Hypothalamus (tissue), 51 donors: ENCODE measurements at regions not wholly inside any gene's neighbourhood (a gene's known extent, or its start where the extent isn't known, plus 50 kb on each side); places are given as distances from the start of the nearest gene placed in this dataset.
"Not testable (repeated sequence)": the region's sequence is repeated elsewhere in the genome, so short reads cannot be mapped to it uniquely, and the experiment has no call there.

Source experiments
- DNase-seq, 51 donors: peaks; one replicate each; lab custom pipeline; 2025; lab: John Stamatoyannopoulos, UW

DNA sequence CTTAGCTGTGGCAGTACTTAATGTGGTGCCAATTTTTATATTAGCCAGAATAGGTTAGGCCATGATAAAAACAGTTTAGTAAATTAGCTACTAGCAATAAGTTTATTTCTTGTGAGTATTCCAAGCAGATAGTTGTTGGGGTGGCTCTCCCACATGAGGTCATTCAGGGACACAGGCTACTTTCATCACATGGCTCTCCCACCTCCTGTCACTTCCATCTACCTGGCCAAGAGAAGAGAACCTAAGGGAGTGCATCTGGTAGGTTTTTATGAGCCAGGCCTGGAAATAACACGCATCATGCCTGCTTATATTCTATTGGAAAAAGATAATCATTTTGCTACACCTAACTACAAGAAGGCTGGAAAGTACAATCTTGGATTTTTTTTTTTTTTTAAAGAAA, 161.4 kb upstream of the CCNH start:
- DNase-seq, result no peak

DNA sequence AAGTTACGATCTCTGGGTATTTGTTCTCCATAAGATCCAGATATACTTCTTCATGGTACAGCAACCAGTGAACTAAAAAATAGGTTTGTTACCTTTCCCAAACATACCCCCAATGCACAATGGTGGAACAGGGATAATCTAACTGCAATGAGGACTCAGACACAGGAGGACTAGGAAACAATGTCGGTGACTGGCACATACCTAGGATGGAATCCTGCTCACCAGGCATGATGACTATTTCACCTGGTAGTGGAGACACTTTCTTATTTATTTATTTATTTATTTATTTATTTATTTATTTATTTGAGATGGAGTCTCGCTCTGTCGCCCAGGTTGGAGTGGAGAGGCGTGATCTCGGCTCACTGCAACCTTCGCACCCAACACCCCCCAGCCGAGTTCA, 159.9 kb upstream of the CCNH start:
- no peak for DNase-seq

DNA sequence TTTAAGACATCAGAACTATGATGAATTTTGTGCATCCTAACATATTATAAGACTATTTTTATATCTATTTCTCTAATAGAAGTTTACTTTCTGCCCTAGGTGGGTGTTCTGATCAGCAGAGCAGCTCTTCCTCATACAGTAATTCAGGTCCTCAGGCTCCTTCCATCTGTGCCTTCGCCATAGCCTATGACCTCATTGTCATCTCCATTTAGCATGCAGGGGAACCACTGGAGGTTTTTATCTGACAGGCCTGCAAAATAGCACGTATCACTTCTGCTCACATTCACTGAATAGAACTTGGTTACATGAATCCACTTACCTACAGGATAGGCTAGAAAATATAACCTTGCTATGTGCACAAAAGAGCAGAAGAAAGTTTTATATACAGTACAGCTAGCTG, 159.4 kb upstream of the CCNH start:
- no peak for DNase-seq

DNA sequence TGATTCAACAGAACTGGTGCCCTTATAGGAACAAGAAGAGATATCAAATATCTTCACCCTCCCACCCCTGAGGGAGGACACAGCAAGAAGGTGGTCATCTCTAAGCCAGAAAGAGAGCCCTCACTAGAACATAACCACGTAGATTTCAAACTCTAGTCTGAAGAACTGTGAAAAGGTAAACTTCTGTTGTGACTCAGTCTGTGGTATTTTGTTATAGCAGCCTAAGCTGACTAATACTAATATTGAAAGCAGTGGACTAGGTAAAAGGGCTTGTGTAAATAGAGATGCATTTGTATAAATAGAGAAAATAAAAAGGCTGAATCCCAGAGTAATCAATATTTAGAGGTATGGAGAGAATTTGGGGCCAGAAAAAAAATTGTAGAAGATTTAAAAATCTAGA, 157.6 kb upstream of the CCNH start:
- no peak for DNase-seq

DNA sequence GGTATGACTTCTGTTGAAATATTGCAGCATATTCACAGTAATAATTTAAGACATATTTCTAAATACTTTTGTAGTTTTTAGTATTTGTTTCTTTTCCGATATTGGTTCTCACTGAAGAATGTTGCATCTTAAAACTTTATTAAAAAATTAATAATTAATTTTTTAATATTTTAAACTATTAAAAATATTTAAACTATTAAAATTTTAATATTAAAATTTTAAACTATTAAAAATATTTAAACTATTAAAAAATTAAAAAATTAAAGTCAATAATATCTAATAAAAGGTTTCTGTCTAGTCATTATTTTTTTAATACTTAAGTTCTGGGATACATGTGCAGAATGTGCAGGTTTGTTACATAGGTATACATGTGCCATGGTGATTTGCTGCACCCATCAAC, 149.3 kb upstream of the CCNH start:
- no peak for DNase-seq

DNA sequence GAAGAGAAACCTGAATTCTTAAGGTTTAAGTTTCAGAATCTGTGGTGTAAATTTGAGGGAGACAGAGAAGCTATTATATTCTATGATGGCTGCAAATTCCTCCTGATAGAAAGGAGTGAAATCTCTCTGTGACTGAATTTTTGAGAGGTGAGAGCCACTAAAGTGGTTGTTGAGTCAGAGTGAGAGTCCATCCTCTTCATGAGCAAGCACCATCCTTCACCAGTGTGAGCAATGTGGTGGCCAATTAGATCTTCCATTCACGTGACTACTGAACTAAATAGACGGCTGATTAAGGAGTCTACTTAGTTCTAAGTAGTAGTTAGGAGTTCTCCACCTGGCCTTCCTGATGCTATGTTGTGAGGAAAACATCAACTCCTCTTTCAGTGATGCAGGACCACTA, 147.8 kb upstream of the CCNH start:
- no peak for DNase-seq

DNA sequence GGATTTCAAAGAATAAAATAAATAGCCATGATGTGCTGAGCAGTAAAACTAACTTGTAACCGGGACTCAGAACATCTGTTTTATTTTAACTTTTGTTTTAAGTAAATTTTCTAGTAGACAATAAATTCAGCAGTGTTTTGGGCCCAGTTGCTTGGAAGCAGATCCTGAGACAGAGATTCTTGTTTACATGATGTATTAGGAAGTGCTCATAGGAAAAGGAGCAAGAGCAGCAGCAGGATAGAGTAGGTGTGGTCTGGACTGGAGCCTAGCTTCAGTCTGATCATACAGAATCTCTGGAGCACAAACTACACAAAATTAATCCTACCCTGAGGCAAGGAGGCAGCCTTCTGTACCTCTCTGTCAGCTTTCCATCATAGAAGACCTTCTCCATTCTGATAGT, 139.2 kb upstream of the CCNH start:
- no peak for DNase-seq

DNA sequence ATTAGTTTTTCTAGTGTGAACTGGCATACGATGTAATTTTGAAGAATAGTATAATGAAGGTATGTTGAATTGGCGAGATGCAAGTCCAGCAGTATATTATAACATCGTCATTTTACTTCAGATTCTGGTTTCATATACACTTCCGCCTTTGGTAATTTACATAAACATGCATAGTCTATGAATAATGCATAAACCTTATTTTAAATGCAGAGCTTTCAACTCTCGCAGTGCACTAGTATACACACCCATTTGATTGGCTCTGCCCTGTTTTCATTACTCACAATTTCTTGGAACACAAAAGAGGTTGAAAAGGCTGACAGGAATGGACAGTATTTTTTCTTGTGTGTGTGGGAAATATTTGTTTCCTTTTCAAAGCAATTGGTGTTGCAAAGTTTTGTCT, 128.9 kb upstream of the CCNH start:
- peak in 1 of 51 donors; percentile 52 for DNase-seq

DNA sequence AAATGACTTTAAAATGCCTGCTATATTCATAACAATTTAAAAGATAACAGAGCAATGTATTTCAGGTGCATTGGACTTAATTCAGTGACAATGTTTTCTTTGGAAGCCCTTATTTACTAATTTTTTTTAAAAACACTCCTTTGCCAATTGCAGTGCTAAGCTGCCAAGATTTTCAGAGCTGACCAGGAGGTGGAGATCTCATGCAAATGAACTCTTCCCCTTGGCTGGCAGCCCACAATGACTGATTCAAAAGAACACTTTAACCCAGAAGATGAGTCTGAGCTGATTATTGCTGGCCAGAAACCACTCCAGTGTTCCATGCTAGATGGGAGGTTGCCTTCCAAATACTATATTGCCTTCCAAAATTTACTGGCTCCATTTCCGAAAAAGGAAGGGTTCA, 128.3 kb upstream of the CCNH start:
- DNase-seq, result peak in 47 of 51 donors; percentile 2 to 90 (median 58)

DNA sequence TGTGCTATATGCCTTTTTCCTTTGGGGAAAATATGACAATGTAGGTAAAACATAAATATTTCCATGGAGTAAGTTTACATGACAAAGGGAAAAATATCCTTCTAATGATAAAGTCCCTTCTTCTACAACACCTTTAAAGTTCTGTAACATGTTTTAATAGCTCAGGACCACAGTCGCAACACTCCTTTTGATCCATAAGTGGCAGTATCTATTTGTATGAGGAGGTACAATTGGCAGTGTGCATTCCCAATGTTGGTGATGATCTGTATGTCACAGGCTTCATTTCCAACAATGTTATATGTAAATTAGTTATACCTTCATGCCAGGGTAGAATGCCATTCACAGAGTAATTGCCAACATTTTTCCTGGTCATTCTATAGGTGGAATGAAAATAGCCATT, 127.1 kb upstream of the CCNH start:
- DNase-seq, result peak in 1 of 51 donors; percentile 3

DNA sequence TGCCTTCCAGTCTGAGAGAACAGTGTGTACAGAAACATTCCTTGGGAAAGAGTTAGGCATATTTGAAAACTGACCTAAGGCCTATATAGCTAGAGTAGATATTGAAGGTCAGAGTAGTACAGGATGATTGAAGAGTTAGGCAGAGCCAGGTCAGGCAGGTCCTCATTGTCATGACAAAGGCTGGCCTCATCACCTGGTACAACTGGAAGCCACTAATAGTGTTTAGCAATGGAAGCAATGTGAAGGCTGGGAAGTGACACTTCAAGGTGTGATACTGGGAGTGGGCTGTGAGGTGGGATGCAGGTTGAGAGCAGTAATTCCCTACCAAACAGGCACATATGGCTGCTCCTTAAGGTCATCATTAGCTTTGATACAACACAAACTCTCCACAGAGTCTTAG, 123.6 kb upstream of the CCNH start:
- DNase-seq, result no peak

DNA sequence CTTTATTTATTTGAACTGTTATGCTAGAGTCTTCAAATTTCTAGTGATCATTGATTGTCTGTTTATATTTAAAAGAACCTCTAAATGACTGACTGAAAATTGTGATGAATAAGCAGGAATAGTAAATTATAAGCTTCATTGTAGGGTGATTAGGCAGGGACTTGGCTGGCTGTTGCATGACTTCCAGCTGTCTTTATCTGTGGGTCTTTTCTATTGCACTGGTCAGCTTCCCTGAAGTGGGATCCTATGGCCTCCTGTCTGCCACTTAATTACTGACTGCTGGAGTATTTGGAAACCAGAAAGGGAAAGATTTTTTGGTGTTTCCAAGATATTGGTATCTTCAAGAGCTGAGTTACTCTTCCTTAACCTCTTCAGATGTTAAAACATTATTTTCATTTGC, 123.0 kb upstream of the CCNH start:
- DNase-seq, result no peak

DNA sequence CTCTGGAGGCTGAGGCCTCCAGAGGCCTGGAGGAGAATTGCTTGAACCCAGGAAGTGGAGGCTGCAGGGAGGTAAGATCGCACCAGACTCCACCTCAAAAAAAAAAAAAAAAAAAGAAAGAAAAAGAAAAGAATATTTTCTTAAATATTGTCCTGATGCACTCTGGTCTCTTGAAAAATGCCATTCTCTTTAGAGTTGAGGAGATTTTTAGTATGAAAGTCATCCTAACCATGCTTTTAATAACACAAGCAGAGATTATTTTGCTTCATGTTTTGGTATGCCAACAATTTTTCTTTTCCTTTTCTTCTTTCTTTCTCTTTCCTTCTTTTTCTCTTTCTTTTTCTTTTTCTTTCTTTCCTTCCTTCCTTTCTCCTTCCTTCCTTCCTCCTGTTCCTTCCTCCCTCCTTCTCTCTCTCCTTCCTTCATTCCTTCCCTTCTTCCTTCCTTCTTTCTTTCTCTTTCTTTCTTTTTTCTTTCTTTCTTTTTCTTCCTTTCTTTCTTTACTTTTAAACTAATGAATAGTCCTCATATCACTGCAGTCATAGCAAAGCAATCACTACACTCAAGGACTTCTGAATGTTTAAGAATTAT, 116.9 kb upstream of the CCNH start:
- DNase-seq, result no peak

DNA sequence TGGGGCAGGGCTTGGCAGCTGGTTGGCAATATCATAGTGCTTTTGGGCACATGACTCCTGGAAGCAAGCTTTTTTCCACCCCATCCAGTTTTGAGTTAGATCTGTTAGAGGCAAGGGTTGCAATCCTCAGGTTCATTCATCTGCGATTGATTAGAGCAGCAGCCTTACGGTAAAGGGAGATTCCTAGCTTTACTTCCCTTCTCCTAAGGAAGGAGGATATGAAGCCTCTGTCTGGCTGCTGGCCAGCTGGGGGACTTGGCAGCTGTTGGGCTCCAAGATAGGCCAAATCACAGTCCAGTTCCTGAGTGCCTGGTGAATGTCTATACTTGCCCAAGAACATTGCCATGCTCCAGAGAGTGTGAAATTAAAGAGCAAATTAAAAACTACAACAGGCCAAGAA, 113.4 kb upstream of the CCNH start:
- no peak for DNase-seq

DNA sequence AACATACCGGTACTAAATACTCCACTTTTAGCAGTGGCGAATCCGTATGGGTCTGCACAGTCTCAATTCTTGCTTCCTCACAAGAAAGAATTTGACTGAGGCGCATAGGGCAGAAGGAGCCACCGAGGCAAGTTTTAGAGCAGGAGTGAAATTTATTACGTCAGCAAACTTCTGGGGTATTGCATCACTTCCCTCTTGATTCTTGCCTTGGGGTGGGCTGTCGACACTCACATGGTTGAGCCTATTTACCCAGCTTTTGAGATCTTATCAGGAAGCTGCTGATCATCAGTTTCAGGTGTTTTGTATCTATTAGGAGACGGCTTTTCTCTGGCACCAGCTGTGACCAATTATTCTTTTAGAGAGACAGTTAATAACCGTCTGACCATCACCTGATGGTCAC, 111.5 kb upstream of the CCNH start:
- no peak for DNase-seq

DNA sequence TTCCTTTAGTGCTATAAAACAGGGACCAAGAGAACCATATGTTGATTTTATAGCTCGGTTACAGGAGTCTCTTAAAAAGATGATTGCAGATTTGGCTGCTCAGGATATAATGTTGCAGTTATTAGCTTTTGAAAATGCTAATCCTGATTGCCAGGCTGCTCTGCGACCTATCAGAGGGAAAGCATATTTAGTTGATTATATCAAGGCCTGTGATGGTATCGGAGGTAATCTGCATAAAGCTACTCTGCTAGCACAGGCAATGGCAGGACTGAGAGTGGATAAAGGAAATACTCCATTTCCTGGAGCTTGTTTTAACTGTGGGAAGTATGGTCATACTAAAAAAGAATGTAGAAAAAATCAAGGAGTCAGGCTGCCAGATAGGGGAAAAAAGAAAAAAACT, 99.0 kb upstream of the CCNH start:
- DNase-seq, result not testable (repeated sequence)

DNA sequence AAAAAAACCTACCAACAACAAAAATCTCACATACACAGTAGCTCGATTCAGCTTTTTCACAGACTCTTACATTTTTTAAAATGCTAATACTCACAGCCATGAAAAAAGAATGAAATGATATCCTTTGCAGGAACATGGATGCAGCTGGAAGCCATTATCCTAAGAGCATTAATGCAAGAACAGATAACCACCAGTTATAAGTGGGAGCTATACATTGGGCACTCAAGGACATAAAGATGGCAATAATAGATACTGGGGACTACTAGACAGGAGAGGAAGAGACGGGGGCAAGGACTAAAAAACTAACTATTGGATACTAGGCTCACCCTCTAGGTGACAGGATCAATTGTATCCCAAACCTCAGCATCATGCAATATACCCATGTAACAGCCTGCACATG, 90.3 kb upstream of the CCNH start:
- no peak for DNase-seq

DNA sequence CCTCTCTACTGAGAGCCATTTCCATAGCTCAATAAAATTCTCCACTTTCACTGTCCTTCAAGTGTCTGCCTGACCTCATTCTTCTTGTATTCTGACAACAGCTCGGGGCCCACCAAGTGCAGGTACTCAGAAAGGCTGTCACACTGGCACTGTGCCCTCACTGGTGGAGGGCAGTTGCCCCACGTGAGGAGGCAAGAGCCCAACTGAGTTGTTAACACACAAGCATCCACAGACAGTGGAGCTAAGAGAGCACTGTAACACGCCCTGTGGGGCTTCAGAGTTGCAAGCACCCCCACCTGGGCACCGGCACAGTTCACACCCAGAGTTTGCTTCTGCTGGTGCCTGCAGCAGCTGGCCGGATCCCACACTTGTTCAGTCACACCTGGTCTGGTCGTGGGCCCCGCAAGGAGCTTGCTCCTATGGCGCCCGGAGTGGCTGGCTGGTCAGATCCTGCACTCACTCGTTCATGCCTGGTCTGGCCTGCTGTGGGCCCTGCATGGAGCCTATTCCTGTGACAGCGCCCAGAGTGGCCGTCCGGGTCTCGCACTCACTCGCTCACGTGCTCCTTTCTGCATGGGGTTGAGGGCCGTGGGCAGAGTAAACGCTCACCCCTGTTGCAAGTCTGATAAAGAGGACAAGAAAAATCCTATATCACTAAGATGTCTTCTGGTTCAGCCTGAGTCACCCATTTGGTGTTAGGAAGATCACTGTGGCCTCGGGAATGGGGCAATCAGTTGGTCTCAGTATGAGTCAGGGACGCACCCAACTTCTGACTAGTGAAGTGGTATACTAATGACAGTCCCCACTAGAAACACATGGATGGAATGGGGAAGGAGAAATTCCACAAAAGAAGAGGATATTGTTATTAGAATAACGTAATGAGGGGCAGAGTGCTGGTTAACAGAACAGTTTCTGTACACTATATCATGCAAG, 87.0 kb upstream of the CCNH start:
- no peak for DNase-seq
